Erythroblast (primary cell): ENCODE measurements at regions not wholly inside any gene's neighbourhood (a gene's known extent, or its start where the extent isn't known, plus 50 kb on each side); places are given as distances from the start of the nearest gene placed in this dataset.

Experiments
- GATA1 ChIP-seq: IDR thresholded peaks from 2 replicates; pipeline ENCODE4 v1.6.1; 2011; ENCODE audit warnings: low read depth, mild to moderate bottlenecking, control low read depth, low read length, moderate library complexity
- POLR2A ChIP-seq: IDR thresholded peaks from 2 replicates; pipeline ENCODE4 v1.6.1; 2011; ENCODE audit warnings: mild to moderate bottlenecking, low read length

DNA sequence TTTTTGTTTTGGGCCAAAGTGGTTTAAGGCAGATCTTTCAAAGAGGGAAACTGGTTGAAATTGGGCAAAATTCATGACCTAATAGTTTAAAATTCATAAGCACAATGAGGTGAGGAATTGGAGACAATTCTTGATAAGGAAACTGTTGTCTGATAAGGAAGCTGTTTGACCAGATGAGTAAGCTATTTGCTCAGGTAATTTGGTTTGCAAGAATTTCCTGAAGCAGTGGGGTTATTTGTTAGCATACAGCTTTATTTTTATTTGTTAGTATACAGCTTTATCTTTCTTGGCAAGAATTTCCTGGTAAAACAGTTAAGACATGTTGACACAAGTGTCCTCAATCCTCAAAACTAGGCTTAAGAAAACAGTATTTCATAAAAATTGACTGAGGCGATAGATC, 559.0 kb downstream of the GALC start:
- TF ChIP-seq POLR2A, result no peak
- TF ChIP-seq GATA1, result no peak
